ENCODE measurements at regions not wholly inside any gene's neighbourhood (a gene's known extent, or its start where the extent isn't known, plus 50 kb on each side); places are given as distances from the start of the nearest gene placed in this dataset.

DNA sequence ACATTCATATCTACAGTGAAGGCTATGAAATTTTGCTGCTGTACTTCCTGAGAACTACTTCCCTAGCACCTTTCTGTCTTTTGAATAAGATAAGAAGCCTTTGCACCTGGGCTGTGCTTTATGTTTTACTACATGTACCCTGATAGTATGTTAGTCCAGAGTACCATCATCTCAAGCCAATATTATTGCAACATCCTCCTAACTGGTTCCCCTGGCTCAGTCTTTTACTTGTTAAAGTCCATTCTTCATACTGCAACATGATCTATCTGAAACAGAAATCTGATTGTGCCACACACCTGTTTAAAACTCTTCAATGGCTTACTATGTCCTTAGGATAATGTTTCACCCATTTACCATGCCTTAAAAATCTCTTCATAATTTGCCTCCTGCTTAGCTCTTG, 102.3 kb downstream of the AGTR2 start:
- H3K4me2 ChIP-seq (ENCODE audit: insufficient read depth, low read length), result no peak overlapping the region
- no peaks in the 10 kb centered on the region for H3K79me2 ChIP-seq (ENCODE audit: insufficient read depth, low read length)
- TF ChIP-seq, protein P1, sequence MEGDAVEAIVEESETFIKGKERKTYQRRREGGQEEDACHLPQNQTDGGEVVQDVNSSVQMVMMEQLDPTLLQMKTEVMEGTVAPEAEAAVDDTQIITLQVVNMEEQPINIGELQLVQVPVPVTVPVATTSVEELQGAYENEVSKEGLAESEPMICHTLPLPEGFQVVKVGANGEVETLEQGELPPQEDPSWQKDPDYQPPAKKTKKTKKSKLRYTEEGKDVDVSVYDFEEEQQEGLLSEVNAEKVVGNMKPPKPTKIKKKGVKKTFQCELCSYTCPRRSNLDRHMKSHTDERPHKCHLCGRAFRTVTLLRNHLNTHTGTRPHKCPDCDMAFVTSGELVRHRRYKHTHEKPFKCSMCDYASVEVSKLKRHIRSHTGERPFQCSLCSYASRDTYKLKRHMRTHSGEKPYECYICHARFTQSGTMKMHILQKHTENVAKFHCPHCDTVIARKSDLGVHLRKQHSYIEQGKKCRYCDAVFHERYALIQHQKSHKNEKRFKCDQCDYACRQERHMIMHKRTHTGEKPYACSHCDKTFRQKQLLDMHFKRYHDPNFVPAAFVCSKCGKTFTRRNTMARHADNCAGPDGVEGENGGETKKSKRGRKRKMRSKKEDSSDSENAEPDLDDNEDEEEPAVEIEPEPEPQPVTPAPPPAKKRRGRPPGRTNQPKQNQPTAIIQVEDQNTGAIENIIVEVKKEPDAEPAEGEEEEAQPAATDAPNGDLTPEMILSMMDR (IDR thresholded peaks at IDR 0.05; ENCODE audit: extremely low read depth, low read depth, low read length), result no peak
- H2AFZ ChIP-seq (ENCODE audit: low read length), result no peak overlapping the region
- no peaks in the 10 kb centered on the region for H4K20me1 ChIP-seq (ENCODE audit: insufficient read depth, low read length)
- no peaks in the 10 kb centered on the region for H3K9me3 ChIP-seq (ENCODE audit: low read depth, low read length)
- H3K27me3 ChIP-seq (ENCODE audit: insufficient read depth, low read length), result peaks cover 4% of the 10 kb centered on the region
- H3K4me3 ChIP-seq (ENCODE audit: insufficient read depth, low read length), result no peak overlapping the region
- no peak for DNase-seq (ENCODE audit: insufficient read length, low spot score, missing footprints)
- no peaks in the 10 kb centered on the region for H3K4me1 ChIP-seq (ENCODE audit: insufficient read depth, low read length)
- H3K36me3 ChIP-seq (ENCODE audit: insufficient read depth, low read length), result no peaks in the 10 kb centered on the region
- H3K27ac ChIP-seq (ENCODE audit: low read depth, low read length), result peak overlapping the region; percentile 33

DNA sequence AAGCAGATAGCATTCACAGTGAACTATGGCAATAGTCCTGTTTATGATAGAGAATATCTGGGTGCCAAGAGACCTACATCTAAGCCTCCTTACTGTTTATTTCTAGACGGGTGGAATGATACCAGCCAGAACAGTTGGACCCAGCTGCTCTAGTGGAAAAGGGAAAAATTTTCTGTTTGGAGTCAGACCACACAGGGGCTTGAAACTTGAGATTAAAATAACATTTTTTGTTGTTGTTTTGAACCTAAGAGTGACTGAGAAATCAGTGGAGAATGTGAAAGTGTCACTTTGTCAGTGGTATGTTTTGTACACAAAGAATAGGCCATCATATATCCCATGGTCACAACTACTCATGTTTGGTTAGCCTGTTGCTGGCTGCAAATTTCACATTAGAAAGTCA, 105.7 kb downstream of the AGTR2 start:
- no peak overlapping the region for H3K27ac ChIP-seq (ENCODE audit: low read depth, low read length)
- no peak overlapping the region for H3K4me3 ChIP-seq (ENCODE audit: insufficient read depth, low read length)
- DNase-seq (ENCODE audit: insufficient read length, low spot score, missing footprints), result no peak
- TF ChIP-seq, protein P1 (IDR thresholded peaks at IDR 0.05; ENCODE audit: extremely low read depth, low read depth, low read length), result no peak
- H2AFZ ChIP-seq (ENCODE audit: low read length), result no peak overlapping the region
- peaks cover 4% of the 10 kb centered on the region for H3K27me3 ChIP-seq (ENCODE audit: insufficient read depth, low read length)
- no peak overlapping the region for H3K4me2 ChIP-seq (ENCODE audit: insufficient read depth, low read length)
- H4K20me1 ChIP-seq (ENCODE audit: insufficient read depth, low read length), result no peaks in the 10 kb centered on the region
- no peaks in the 10 kb centered on the region for H3K4me1 ChIP-seq (ENCODE audit: insufficient read depth, low read length)
- no peaks in the 10 kb centered on the region for H3K9me3 ChIP-seq (ENCODE audit: low read depth, low read length)
- H3K36me3 ChIP-seq (ENCODE audit: insufficient read depth, low read length), result no peaks in the 10 kb centered on the region
- no peaks in the 10 kb centered on the region for H3K79me2 ChIP-seq (ENCODE audit: insufficient read depth, low read length)

DNA sequence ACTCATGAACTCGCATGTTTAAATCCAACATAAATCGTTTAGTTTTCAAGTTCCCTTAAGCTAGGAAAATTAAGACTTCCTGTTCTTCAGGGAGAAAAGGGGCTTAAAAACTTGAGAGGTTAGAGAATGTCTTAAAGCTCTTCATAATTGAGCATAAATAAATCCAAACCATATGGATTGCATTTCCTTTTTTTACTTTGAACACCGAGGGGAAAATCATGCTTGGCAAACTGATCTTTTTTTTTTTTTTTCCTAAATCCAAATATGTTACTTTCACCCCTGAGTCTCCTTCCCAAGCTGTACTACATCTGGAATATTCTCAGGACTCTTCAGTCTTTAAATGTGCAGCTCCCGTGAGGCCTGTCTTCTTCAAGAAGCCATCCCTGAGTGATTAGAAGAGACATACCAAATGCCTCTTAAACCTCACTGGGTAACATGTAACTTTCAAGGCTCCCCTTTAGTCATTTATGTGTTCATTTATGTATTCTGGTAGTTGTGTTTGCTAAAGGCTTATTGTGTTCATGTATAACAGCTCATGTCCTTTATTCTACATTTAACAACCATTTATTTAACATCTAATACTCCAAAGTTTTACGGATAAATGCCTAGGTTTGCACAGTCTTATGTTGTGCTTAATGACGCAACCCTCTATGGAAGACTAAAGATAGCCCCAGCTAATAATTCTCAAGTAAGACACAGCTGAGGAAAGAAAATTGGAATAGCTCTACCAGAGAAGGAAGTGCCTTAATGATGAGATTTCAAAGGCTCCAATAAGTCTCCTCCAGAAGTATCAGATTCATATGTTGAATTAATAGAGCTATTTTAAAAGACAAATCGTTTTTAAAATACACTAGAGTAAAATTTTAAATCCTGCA, 107.0 kb downstream of the AGTR2 start:
- H4K20me1 ChIP-seq (ENCODE audit: insufficient read depth, low read length), result no peaks in the 10 kb centered on the region
- no peak for DNase-seq (ENCODE audit: insufficient read length, low spot score, missing footprints)
- H3K27me3 ChIP-seq (ENCODE audit: insufficient read depth, low read length), result peaks cover 4% of the 10 kb centered on the region
- no peaks in the 10 kb centered on the region for H3K79me2 ChIP-seq (ENCODE audit: insufficient read depth, low read length)
- TF ChIP-seq, protein P1 (IDR thresholded peaks at IDR 0.05; ENCODE audit: extremely low read depth, low read depth, low read length), result no peak
- no peaks in the 10 kb centered on the region for H3K36me3 ChIP-seq (ENCODE audit: insufficient read depth, low read length)
- peak overlapping the region; percentile 34 for H2AFZ ChIP-seq (ENCODE audit: low read length)
- H3K4me2 ChIP-seq (ENCODE audit: insufficient read depth, low read length), result no peak overlapping the region
- no peak overlapping the region for H3K27ac ChIP-seq (ENCODE audit: low read depth, low read length)
- H3K4me3 ChIP-seq (ENCODE audit: insufficient read depth, low read length), result no peak overlapping the region
- H3K4me1 ChIP-seq (ENCODE audit: insufficient read depth, low read length), result no peaks in the 10 kb centered on the region
- H3K9me3 ChIP-seq (ENCODE audit: low read depth, low read length), result no peaks in the 10 kb centered on the region

DNA sequence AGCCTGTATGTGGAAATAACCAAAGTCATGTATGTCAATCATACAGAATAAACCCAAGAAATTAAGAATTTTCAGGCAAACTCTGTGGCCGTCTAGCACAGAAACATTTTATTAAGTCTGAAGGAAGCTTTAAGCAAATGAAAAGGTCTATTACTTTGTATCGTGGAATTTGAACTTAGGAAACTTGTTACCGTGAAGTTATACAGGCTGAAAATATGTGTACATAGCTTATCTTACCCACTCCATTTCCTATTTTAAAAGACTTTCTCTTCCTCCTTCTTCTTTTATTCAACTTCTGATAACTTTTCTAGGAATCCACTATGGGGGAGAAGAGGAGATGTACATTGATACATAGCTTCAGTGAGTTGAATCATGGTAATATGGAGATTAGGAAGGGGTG, 108.3 kb downstream of the AGTR2 start:
- Histone ChIP-seq H3K36me3 (ENCODE audit: insufficient read depth, low read length) (no peaks in the 10 kb centered on the region), H3K4me2 (ENCODE audit: insufficient read depth, low read length) (no peak overlapping the region), H4K20me1 (ENCODE audit: insufficient read depth, low read length) (no peaks in the 10 kb centered on the region), H3K4me3 (ENCODE audit: insufficient read depth, low read length) (no peak overlapping the region), H3K79me2 (ENCODE audit: insufficient read depth, low read length) (no peaks in the 10 kb centered on the region), H3K27me3 (ENCODE audit: insufficient read depth, low read length) (peaks cover 4% of the 10 kb centered on the region), H3K27ac (ENCODE audit: low read depth, low read length) (no peak overlapping the region), H3K4me1 (ENCODE audit: insufficient read depth, low read length) (no peaks in the 10 kb centered on the region), H2AFZ (ENCODE audit: low read length) (no peak overlapping the region), H3K9me3 (ENCODE audit: low read depth, low read length) (no peaks in the 10 kb centered on the region)
- TF ChIP-seq, protein P1 (IDR thresholded peaks at IDR 0.05; ENCODE audit: extremely low read depth, low read depth, low read length), result no peak
- DNase-seq (ENCODE audit: insufficient read length, low spot score, missing footprints), result no peak

Data from osteoblast (primary cell).